Endodermal cell (in vitro differentiated cells): ENCODE measurements at regions not wholly inside any gene's neighbourhood (a gene's known extent, or its start where the extent isn't known, plus 50 kb on each side); places are given as distances from the start of the nearest gene placed in this dataset.
"Not testable (repeated sequence)": the region's sequence is repeated elsewhere in the genome, so short reads cannot be mapped to it uniquely, and the experiment has no call there.

Experiments used
- DNase-seq: peaks from one replicate; pipeline ENCODE4 v3.0.0-alpha.2; 2017
- H3K27ac ChIP-seq: 2 replicates; pipeline ENCODE4 v1.5.1; 2013; ENCODE audit warnings: mild to moderate bottlenecking, low read depth, low read length, moderate library complexity
- H3K27me3 ChIP-seq: 2 replicates; pipeline ENCODE4 v1.6.1; 2013; ENCODE audit warnings: mild to moderate bottlenecking, low read length, moderate library complexity; ENCODE audit not compliant: insufficient read depth, control insufficient read depth, poor library complexity, severe bottlenecking
- H3K36me3 ChIP-seq: 2 replicates; pipeline ENCODE4 v1.7.0; 2013; ENCODE audit warnings: mild to moderate bottlenecking, low read length, moderate library complexity; ENCODE audit not compliant: control insufficient read depth, insufficient read depth
- H3K4me1 ChIP-seq: one replicate; pipeline ENCODE4 v1.7.0; 2013; ENCODE audit warnings: low read length; ENCODE audit not compliant: control insufficient read depth, insufficient read depth
- H3K4me3 ChIP-seq: 2 replicates; pipeline ENCODE4 v1.5.1; 2013; ENCODE audit warnings: mild to moderate bottlenecking, low read length, moderate library complexity
- H3K9ac ChIP-seq: 2 replicates; pipeline ENCODE4 v1.6.1; 2013; ENCODE audit warnings: mild to moderate bottlenecking, low read length, moderate library complexity; ENCODE audit not compliant: poor library complexity, severe bottlenecking; ENCODE audit errors: extremely low read depth
- H3K9me3 ChIP-seq: 2 replicates; pipeline ENCODE4 v1.6.1; 2013; ENCODE audit warnings: mild to moderate bottlenecking, low read length, moderate library complexity; ENCODE audit not compliant: control insufficient read depth
- H3K27ac Mint-ChIP-seq: 2 replicates; pipeline ENCODE4 v1.8.0; 2020; ENCODE audit warnings: mixed read lengths
- H3K27me3 Mint-ChIP-seq: 2 replicates; pipeline ENCODE4 v1.8.0; 2021; ENCODE audit warnings: mild to moderate bottlenecking, mixed read lengths; ENCODE audit not compliant: insufficient read depth
- H3K36me3 Mint-ChIP-seq: 2 replicates; pipeline ENCODE4 v1.8.0; 2020; ENCODE audit warnings: low read depth, mixed read lengths
- H3K4me1 Mint-ChIP-seq: 2 replicates; pipeline ENCODE4 v1.8.0; 2020; ENCODE audit warnings: mixed read lengths
- H3K4me3 Mint-ChIP-seq: 2 replicates; pipeline ENCODE4 v1.8.0; 2020; ENCODE audit warnings: mild to moderate bottlenecking, moderate library complexity, mixed read lengths
- H3K9me3 Mint-ChIP-seq: 2 replicates; pipeline ENCODE4 v1.8.0; 2020; ENCODE audit warnings: mild to moderate bottlenecking, mixed read lengths
- CTCF ChIP-seq: fragments of 200-600 bp; sonication (generic); conservative IDR thresholded peaks from 2 replicates; pipeline ENCODE4 v1.5.0; 2021; ENCODE audit warnings: antibody characterized with exemption, mild to moderate bottlenecking
- WGBS, 2 experiments: methylation state at CpG; one replicate each; pipeline versions ENCODE4 v1.1.5 to v1.1.7; 2013; ENCODE audit warnings: missing lambda C conversion rate in 2 of 2, mixed read lengths in 1 of 2; ENCODE audit not compliant: insufficient coverage in 1 of 2, insufficient read length in 1 of 2; 5-methylcytosine and 5-hydroxymethylcytosine counted together

DNA sequence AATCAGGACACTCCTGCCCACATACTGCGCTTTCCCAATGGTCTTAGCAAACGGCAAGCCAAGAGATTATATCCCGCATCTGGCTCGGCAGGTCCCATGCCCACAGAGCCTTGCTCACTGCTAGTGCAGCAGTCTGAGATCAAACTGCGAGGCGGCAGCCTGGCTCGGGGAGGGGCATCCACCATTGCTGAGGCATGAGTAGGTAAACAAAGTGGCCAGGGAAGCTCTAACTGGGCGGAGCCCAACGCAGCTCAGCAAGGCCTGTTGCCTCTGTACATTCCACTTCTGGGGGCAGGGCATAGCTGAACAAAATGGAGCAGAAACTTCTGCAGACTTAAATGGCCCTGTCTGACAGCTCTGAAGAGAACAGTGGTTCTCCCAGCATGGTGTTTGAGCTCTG lies 77.5 kb downstream of the ELAPOR2 start:
- not testable (repeated sequence) for H3K4me3 ChIP-seq, H3K27ac ChIP-seq, H3K27me3 Mint-ChIP-seq, DNase-seq, H3K4me3 Mint-ChIP-seq, H3K27me3 ChIP-seq, H3K27ac Mint-ChIP-seq, H3K9ac ChIP-seq, H3K4me1 ChIP-seq
- Mint-ChIP-seq H3K9me3 (peaks cover 40% of the 10 kb centered on the region), H3K36me3 (peaks cover 30% of the 10 kb centered on the region), H3K4me1 (peaks cover 23% of the 10 kb centered on the region)
- Histone ChIP-seq H3K9me3 (peaks cover 27% of the 10 kb centered on the region), H3K36me3 (peaks cover 13% of the 10 kb centered on the region)
- 93 to 94% methylated on average over 9 of the region's 9 CpGs for WGBS, 2 experiments

- peaks cover 34% of the 10 kb centered on the region for H3K9me3 Mint-ChIP-seq
- H3K4me3 ChIP-seq: no peak overlapping the region
- no peak overlapping the region for H3K9ac ChIP-seq
- H3K27ac Mint-ChIP-seq: no peak overlapping the region
- TF ChIP-seq CTCF: no peak
- H3K36me3 Mint-ChIP-seq: peaks cover 28% of the 10 kb centered on the region
- H3K27me3 ChIP-seq: no peaks in the 10 kb centered on the region
- peaks cover 7% of the 10 kb centered on the region for H3K4me1 ChIP-seq
- 85 to 89% methylated on average over 2 of the region's 2 CpGs for WGBS, 2 experiments
- no peak overlapping the region for H3K27ac ChIP-seq
- H3K9me3 ChIP-seq: peaks cover 27% of the 10 kb centered on the region
- H3K4me1 Mint-ChIP-seq: peaks cover 32% of the 10 kb centered on the region
- no peaks in the 10 kb centered on the region for H3K27me3 Mint-ChIP-seq
- peaks cover 13% of the 10 kb centered on the region for H3K36me3 ChIP-seq
- no peak for DNase-seq
- no peak overlapping the region for H3K4me3 Mint-ChIP-seq
These were observed 78.3 kb downstream of the ELAPOR2 start for GRCh38 chr7:86981127-86981526.

DNA sequence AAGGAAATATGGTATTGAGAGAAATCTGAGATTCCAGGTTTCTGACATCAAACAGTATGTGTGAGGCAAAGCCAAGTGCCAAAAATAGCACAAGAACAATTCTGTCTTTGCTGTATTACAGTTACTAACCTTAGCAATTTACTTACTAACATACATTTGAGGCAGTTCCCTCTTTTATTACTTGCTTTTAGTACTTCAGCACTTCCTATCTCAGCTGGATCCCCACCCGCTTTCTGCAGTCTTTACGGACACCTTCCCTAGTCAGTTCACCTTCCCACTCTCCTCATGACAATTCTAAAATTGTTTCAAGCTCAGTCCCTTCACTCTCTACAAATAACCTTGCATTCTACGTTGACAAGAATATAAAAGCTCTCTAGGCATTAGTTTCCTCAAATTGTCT lies 79.2 kb downstream of the ELAPOR2 start:
- peaks cover 13% of the 10 kb centered on the region for H3K36me3 ChIP-seq
- 92% methylated on average over 3 of the region's 3 CpGs for WGBS, 2 experiments
- H3K27me3 ChIP-seq: no peaks in the 10 kb centered on the region
- peaks cover 40% of the 10 kb centered on the region for H3K4me1 Mint-ChIP-seq
- H3K27me3 Mint-ChIP-seq: no peaks in the 10 kb centered on the region
- no peak overlapping the region for H3K4me3 Mint-ChIP-seq
- H3K27ac ChIP-seq: no peak overlapping the region
- peaks cover 23% of the 10 kb centered on the region for H3K9me3 ChIP-seq
- peaks cover 28% of the 10 kb centered on the region for H3K9me3 Mint-ChIP-seq
- DNase-seq: no peak
- no peak overlapping the region for H3K4me3 ChIP-seq
- peaks cover 11% of the 10 kb centered on the region for H3K4me1 ChIP-seq
- TF ChIP-seq CTCF: no peak
- no peak overlapping the region for H3K9ac ChIP-seq
- H3K27ac Mint-ChIP-seq: no peak overlapping the region
- peaks cover 24% of the 10 kb centered on the region for H3K36me3 Mint-ChIP-seq
